ENCODE measurements at regions not wholly inside any gene's neighbourhood (a gene's known extent, or its start where the extent isn't known, plus 50 kb on each side); places are given as distances from the start of the nearest gene placed in this dataset.

- TF ChIP-seq EP300 (IDR thresholded peaks at IDR 0.05; ENCODE audit: borderline replicate concordance) (no peak), RAD21 (IDR thresholded peaks at IDR 0.05; ENCODE audit: low read depth) (no peak), EGR1 (IDR thresholded peaks at IDR 0.05) (no peak), TAF1 (IDR thresholded peaks at IDR 0.05; ENCODE audit: low read depth) (no peak), REST (IDR thresholded peaks at IDR 0.05; ENCODE audit: low read depth) (no peak), MAX (IDR thresholded peaks at IDR 0.05) (no peak), YY1 (IDR thresholded peaks at IDR 0.05; ENCODE audit: low read depth) (no peak), TEAD4 (IDR thresholded peaks at IDR 0.05) (no peak), FOXM1 (IDR thresholded peaks at IDR 0.05; ENCODE audit: borderline replicate concordance, low read depth) (no peak), CEBPB (IDR thresholded peaks at IDR 0.05) (no peak), USF1 (IDR thresholded peaks at IDR 0.05) (no peak)
Measured at GRCh38 chr6:164532198-164533044, 777.0 kb downstream of the C6orf118 start.
